Left lung (tissue), 4 donors: ENCODE measurements at regions not wholly inside any gene's neighbourhood (a gene's known extent, or its start where the extent isn't known, plus 50 kb on each side); places are given as distances from the start of the nearest gene placed in this dataset.
"Not testable (repeated sequence)": the region's sequence is repeated elsewhere in the genome, so short reads cannot be mapped to it uniquely, and the experiment has no call there.

Source experiments
- ATAC-seq: fragments of 200-7000 bp; cut with Tn5 transposase; one replicate; pipeline ENCODE4 v1.9.1; 2020; ENCODE audit warnings: moderate library complexity
- DNase-seq, 4 donors: peaks; one replicate each; pipeline ENCODE4 v3.0.0-alpha.2; 2013 to 2020
- H3K27ac ChIP-seq, 2 donors: fragments of 200-600 bp; sonication (generic) in 1 of 2; one replicate each; pipeline versions ENCODE4 v1.5.0 to v1.8.0; 2020 to 2021
- H3K27me3 ChIP-seq, 2 donors: fragments of 200-600 bp; sonication (generic) in 1 of 2; one replicate each; pipeline versions ENCODE4 v1.5.0 to v1.8.0; 2020 to 2021
- H3K36me3 ChIP-seq, 2 donors: fragments of 200-600 bp; sonication (generic) in 1 of 2; one replicate each; pipeline versions ENCODE4 v1.5.0 to v1.8.0; 2020 to 2021
- H3K4me1 ChIP-seq, 2 donors: fragments of 200-600 bp; one replicate each; pipeline ENCODE4 v1.8.0; 2021
- H3K4me3 ChIP-seq, 2 donors: fragments of 200-600 bp; sonication (generic) in 1 of 2; one replicate each; pipeline versions ENCODE4 v1.5.0 to v1.8.0; 2020 to 2021; ENCODE audit warnings: mild to moderate bottlenecking in 1 of 2
- H3K9me3 ChIP-seq, 2 donors: fragments of 200-600 bp; sonication (generic) in 1 of 2; one replicate each; pipeline versions ENCODE4 v1.5.0 to v1.8.0; 2020 to 2021
- CTCF ChIP-seq, 2 donors: fragments of 200-600 bp; sonication (generic) in 1 of 2; IDR thresholded peaks; one replicate each; pipeline versions ENCODE4 v1.5.0 to v1.8.0; 2021; ENCODE audit warnings: antibody characterized with exemption in 2 of 2
- intact Hi-C, 2 donors: fragments of 100-400 bp; cut with DNase I; formaldehyde crosslinking; loops; one replicate each; pipeline versions ENCODE4 v1.11.2 to v1.14.2; 2022
- donor health status: DM: no; HTN: yes; CAD: no.
- donor health status: DM: no; HTN: no; CAD: no.

GRCh38 chr3:134106580-134106979 lies 76.9 kb upstream of the SLCO2A1 start:
- no peak for ATAC-seq
- no peak for TF ChIP-seq CTCF (IDR thresholded peaks at IDR 0.05)

DNA sequence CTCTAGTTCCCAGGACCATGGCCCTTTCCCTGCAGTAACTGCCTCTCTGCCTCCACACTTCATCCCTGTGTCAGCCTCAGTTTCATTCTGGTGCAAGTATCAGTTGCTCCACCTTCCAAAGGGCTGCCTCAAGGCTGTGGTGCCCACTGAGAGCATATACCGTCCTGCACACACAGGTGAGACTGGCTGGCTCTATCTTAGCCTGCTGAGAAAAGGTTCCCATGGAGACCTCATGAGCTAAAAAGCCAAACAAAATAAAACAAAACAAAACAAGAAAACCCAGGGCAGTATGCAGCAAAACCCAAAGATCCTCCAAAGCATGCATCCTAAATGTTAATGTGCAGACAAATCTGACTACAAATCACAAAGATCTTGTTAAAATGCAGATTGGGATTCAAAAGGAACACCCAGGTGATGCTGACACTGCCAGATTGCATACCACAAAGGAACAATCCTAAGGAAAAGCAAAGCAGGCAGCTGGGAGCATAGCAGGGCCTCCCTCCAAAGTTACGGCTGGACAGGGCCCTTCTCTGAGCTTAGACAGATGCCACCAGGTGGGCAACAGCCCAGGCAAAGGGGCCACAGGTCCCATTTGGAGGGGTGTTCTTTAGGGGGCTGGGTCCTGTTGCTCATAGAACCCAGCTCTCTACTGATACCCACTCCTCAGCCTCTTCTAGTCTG lies 76.3 kb upstream of the SLCO2A1 start:
- no peak for ATAC-seq
- intact Hi-C loops = no loop called here
- no peaks in the 10 kb centered on the region for H3K4me1 ChIP-seq

More at GRCh38 chr3:134106580-134106979, 76.9 kb upstream of the SLCO2A1 start:
- no peaks in the 10 kb centered on the region for H3K4me1 ChIP-seq
- no peaks in the 10 kb centered on the region for H3K27me3 ChIP-seq
- peaks cover 0 to 7% of the 10 kb centered on the region in 2 donors for H3K9me3 ChIP-seq
- no peak overlapping the region for H3K4me3 ChIP-seq
- no peak for DNase-seq
- intact Hi-C loops = no loop called here
- no peak overlapping the region for H3K27ac ChIP-seq
- no peaks in the 10 kb centered on the region for H3K36me3 ChIP-seq

GRCh38 chr3:134104031-134104430 lies 74.3 kb upstream of the SLCO2A1 start:
- Histone ChIP-seq H3K4me3 (no peak overlapping the region), H3K27me3 (no peaks in the 10 kb centered on the region), H3K9me3 (peaks cover 0 to 15% of the 10 kb centered on the region in 2 donors), H3K4me1 (no peaks in the 10 kb centered on the region), H3K36me3 (no peaks in the 10 kb centered on the region), H3K27ac (no peak overlapping the region)
- DNase-seq (no peak), ATAC-seq (no peak)
- intact Hi-C loops = no loop called here
- no peak for TF ChIP-seq CTCF (IDR thresholded peaks at IDR 0.05)

More for the DNA sequence above, 76.3 kb upstream of the SLCO2A1 start:
- no peak for DNase-seq
- Histone ChIP-seq H3K9me3 (peaks cover 0 to 11% of the 10 kb centered on the region in 2 donors), H3K27me3 (no peaks in the 10 kb centered on the region), H3K4me3 (no peak overlapping the region), H3K27ac (no peak overlapping the region), H3K36me3 (no peaks in the 10 kb centered on the region)
- no peak for TF ChIP-seq CTCF (IDR thresholded peaks at IDR 0.05)

DNA sequence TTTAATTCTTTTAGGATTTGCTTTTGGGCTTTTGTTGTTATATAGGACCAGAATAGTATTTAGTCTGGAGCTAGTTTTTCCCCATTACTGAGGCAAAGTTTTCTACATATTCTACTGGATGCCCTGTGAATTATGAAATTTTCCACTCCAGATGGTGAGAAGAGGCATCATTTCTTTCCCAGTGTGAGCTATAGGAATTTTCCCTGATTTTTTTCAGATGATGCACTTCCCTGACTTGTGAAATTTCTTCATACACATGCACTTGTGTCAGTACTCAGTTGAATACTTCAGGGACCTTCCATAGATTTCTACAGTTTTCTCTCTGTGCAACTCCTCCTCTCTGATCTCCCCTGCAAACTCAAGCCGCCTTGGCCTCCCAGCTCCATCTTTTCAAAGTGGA lies 73.7 kb upstream of the SLCO2A1 start:
- Histone ChIP-seq H3K4me1 (no peaks in the 10 kb centered on the region), H3K4me3 (no peak overlapping the region), H3K27me3 (no peaks in the 10 kb centered on the region), H3K27ac (no peak overlapping the region), H3K9me3 (peaks cover 0 to 15% of the 10 kb centered on the region in 2 donors), H3K36me3 (no peaks in the 10 kb centered on the region)
- TF ChIP-seq CTCF (IDR thresholded peaks at IDR 0.05) = no peak
- DNase-seq (no peak), ATAC-seq (no peak)
- intact Hi-C loops = no loop called here

DNA sequence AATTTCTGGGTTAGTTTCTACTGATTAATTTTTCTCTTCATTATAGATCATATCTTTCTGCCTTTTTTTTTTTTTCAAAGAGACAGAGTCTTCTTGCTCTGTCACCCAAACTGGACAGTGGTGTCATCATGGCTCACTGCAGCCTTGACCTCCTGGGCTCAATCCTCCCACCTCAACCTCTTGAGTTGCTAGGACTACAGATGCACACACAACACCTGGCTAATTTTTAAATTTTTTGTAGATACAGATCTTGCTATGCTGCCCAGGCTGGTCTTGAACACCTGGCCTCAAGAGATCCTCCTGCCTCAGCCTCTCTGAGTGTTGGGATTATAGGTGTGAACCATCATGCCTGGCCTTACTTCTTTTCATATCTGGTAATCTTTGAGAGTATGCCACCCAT lies 73.3 kb upstream of the SLCO2A1 start:
- Histone ChIP-seq H3K4me3 (no peak overlapping the region), H3K4me1 (no peaks in the 10 kb centered on the region), H3K36me3 (no peaks in the 10 kb centered on the region), H3K27ac (no peak overlapping the region), H3K27me3 (no peaks in the 10 kb centered on the region), H3K9me3 (peaks cover 0 to 15% of the 10 kb centered on the region in 2 donors)
- no peak for TF ChIP-seq CTCF (IDR thresholded peaks at IDR 0.05)
- DNase-seq = no peak
- ATAC-seq = no peak
- intact Hi-C loops = no loop called here

- ATAC-seq, H3K27ac ChIP-seq, DNase-seq, H3K4me3 ChIP-seq, intact Hi-C loops, H3K4me1 ChIP-seq, H3K36me3 ChIP-seq, H3K27me3 ChIP-seq: not testable (repeated sequence)
- peaks cover 0 to 10% of the 10 kb centered on the region in 2 donors for H3K9me3 ChIP-seq
Observed at GRCh38 chr3:134096214-134096613, 66.5 kb upstream of the SLCO2A1 start.
